ENCODE measurements at regions not wholly inside any gene's neighbourhood (a gene's known extent, or its start where the extent isn't known, plus 50 kb on each side); places are given as distances from the start of the nearest gene placed in this dataset.
"Not testable (repeated sequence)": the region's sequence is repeated elsewhere in the genome, so short reads cannot be mapped to it uniquely, and the experiment has no call there.

GRCh38 chr1:55519937-55520683 is 304.9 kb upstream of the USP24 start:
- no peaks in the 10 kb centered on the region for H3K36me3 ChIP-seq (ENCODE audit: control insufficient read depth, insufficient read depth, low read length)
- no peak overlapping the region for H3K4me3 ChIP-seq (replicated peaks; ENCODE audit: low read depth, low read length)
- H3K27me3 ChIP-seq (replicated peaks; ENCODE audit: control insufficient read depth, insufficient read depth, low read length): no peaks in the 10 kb centered on the region
- TF ChIP-seq CTCF (IDR thresholded peaks at IDR 0.05; ENCODE audit: insufficient read depth, low read length, poor library complexity, severe bottlenecking): no peak
- DNase-seq (ENCODE audit: extremely low read depth, insufficient read length): no peak

DNA sequence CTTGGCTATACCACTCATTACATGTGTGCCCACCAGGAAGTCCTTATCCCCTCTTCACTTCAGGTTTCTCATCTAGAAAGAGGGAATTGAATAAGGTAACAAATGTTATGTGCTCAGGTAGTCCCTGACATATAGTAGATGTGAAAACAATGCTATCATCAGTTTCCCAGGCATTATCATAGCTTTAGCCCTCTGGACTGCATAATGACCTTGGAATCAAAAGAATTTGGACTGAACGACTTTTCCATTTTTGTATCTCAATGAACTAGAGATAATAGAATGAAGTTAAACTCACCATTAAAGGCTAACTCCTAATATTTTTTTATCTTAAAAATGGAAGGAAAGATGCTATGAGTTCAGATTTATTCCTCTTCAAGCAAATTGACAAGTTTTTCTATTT is 304.1 kb upstream of the USP24 start:
- no peak for TF ChIP-seq CTCF (IDR thresholded peaks at IDR 0.05; ENCODE audit: insufficient read depth, low read length, poor library complexity, severe bottlenecking)
- no peaks in the 10 kb centered on the region for H3K36me3 ChIP-seq (ENCODE audit: control insufficient read depth, insufficient read depth, low read length)
- no peaks in the 10 kb centered on the region for H3K27me3 ChIP-seq (replicated peaks; ENCODE audit: control insufficient read depth, insufficient read depth, low read length)
- no peak for DNase-seq (ENCODE audit: extremely low read depth, insufficient read length)
- no peak overlapping the region for H3K4me3 ChIP-seq (replicated peaks; ENCODE audit: low read depth, low read length)

DNA sequence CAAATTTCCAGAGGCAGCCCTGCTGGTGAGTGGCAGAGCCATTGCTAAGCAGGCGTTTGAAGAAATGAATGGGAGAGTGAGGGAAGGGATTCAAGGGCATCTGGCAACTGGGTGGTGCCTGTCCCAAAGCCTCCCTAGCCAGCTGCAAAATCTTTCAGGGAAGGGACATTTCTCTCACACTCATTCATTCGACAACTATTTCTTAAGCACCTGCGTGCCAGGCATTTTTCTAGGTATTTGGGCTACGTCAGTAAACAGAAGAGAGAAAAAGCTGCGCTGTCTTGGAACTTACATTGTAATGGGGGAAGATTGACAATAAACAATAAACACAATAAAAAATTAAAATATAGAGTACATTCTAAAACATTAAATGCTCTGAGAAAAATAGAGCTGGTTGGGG is 301.9 kb upstream of the USP24 start:
- no peak overlapping the region for H3K4me3 ChIP-seq (replicated peaks; ENCODE audit: low read depth, low read length)
- H3K27me3 ChIP-seq (replicated peaks; ENCODE audit: control insufficient read depth, insufficient read depth, low read length): no peaks in the 10 kb centered on the region
- no peaks in the 10 kb centered on the region for H3K36me3 ChIP-seq (ENCODE audit: control insufficient read depth, insufficient read depth, low read length)
- no peak for TF ChIP-seq CTCF (IDR thresholded peaks at IDR 0.05; ENCODE audit: insufficient read depth, low read length, poor library complexity, severe bottlenecking)
- DNase-seq (ENCODE audit: extremely low read depth, insufficient read length): no peak

DNA sequence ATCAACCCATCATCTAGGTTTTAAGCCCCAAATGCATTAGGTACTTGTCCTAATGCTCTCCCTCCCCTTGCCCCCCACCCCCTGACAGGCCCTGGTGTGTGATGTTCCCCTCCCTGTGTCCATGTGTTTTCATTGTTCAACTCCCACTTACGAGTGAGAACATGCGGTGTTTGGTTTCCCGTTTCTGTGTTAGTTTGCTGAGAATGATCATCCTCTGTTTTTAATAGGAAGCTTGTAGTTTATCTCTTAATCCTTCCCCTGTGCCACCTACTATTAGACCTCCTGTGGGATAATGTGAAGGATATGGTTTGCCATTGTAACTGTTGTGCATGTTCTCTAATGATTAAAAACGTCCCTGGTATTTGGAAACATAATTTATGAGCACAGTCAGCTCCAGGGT is 299.4 kb upstream of the USP24 start:
- not testable (repeated sequence) for H3K36me3 ChIP-seq (ENCODE audit: control insufficient read depth, insufficient read depth, low read length); H3K4me3 ChIP-seq (replicated peaks; ENCODE audit: low read depth, low read length); DNase-seq (ENCODE audit: extremely low read depth, insufficient read length); H3K27me3 ChIP-seq (replicated peaks; ENCODE audit: control insufficient read depth, insufficient read depth, low read length)

DNA sequence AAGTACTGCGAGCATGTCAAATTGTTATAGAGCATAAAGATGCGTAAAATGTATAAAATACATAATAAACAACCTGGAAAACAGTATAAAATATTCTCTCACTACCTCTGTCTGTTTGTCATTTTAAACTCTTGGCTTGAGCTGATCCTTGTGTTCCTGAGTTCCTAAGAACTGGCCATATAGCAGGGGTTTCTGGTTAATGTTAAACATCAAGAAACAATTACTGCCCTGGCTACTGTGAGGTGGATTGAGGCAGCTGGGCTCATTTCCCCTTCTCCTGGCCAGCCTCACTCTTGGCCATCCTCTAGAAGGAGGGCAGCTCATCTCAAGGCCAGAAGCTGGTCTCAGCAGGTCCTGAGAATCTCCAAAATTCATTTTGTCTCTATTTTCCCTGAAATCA is 297.3 kb upstream of the USP24 start:
- DNase-seq (ENCODE audit: extremely low read depth, insufficient read length): no peak
- TF ChIP-seq CTCF (IDR thresholded peaks at IDR 0.05; ENCODE audit: insufficient read depth, low read length, poor library complexity, severe bottlenecking): no peak
- H3K36me3 ChIP-seq (ENCODE audit: control insufficient read depth, insufficient read depth, low read length): no peaks in the 10 kb centered on the region
- H3K27me3 ChIP-seq (replicated peaks; ENCODE audit: control insufficient read depth, insufficient read depth, low read length): no peaks in the 10 kb centered on the region
- H3K4me3 ChIP-seq (replicated peaks; ENCODE audit: low read depth, low read length): no peak overlapping the region

- no peaks in the 10 kb centered on the region for H3K36me3 ChIP-seq (ENCODE audit: control insufficient read depth, insufficient read depth, low read length)
- no peak overlapping the region for H3K4me3 ChIP-seq (replicated peaks; ENCODE audit: low read depth, low read length)
- no peak for TF ChIP-seq CTCF (IDR thresholded peaks at IDR 0.05; ENCODE audit: insufficient read depth, low read length, poor library complexity, severe bottlenecking)
- peaks cover 1% of the 10 kb centered on the region; the same call in 1 of the 2 replicates for H3K27me3 ChIP-seq (replicated peaks; ENCODE audit: control insufficient read depth, insufficient read depth, low read length)
- no peak for DNase-seq (ENCODE audit: extremely low read depth, insufficient read length)
Measured at GRCh38 chr1:55507578-55507931, 292.4 kb upstream of the USP24 start.

All from GM06990 (cell line).